Upper lobe of left lung (tissue), 6 donors: ENCODE measurements at regions not wholly inside any gene's neighbourhood (a gene's known extent, or its start where the extent isn't known, plus 50 kb on each side); places are given as distances from the start of the nearest gene placed in this dataset.

Experiments
- ATAC-seq, 2 donors: fragments of 200-7000 bp; cut with Tn5 transposase; one replicate each; pipeline ENCODE4 v1.9.1; 2022; ENCODE audit warnings: mild to moderate bottlenecking in 2 of 2, moderate library complexity in 2 of 2; ENCODE audit not compliant: low FRiP score in 2 of 2
- DNase-seq, 2 donors: peaks; one replicate each; pipeline ENCODE4 v3.0.0-alpha.2; 2019 to 2020
- H3K27ac ChIP-seq, 4 donors: fragments of 200-600 bp; sonication (generic); one replicate each; pipeline ENCODE4 v1.5.1; 2016 to 2019
- H3K27me3 ChIP-seq, 4 donors: fragments of 200-600 bp; sonication (generic); one replicate each; pipeline ENCODE4 v1.5.1; 2017 to 2019
- H3K36me3 ChIP-seq, 4 donors: fragments of 200-600 bp; sonication (generic); one replicate each; pipeline ENCODE4 v1.5.1; 2016 to 2019
- H3K4me1 ChIP-seq, 4 donors: fragments of 200-600 bp; sonication (generic); one replicate each; pipeline ENCODE4 v1.5.1; 2018 to 2019
- H3K4me3 ChIP-seq, 4 donors: fragments of 200-600 bp; sonication (generic); one replicate each; pipeline ENCODE4 v1.5.1; 2017 to 2019; ENCODE audit warnings: mild to moderate bottlenecking in 2 of 4, moderate library complexity in 1 of 4
- H3K9me3 ChIP-seq, 4 donors: fragments of 200-600 bp; sonication (generic); one replicate each; pipeline ENCODE4 v1.5.1; 2018 to 2019
- EP300 ChIP-seq, 4 donors: sonication (generic); formaldehyde crosslinking; IDR thresholded peaks; one replicate each; pipeline ENCODE4 v1.5.1; 2017; ENCODE audit warnings: antibody characterized with exemption in 4 of 4, control low read depth in 2 of 4
- POLR2A ChIP-seq, 4 donors: fragments of 450-650 bp; IDR thresholded peaks; one replicate each; pipeline ENCODE4 v1.5.1; 2016 to 2017; ENCODE audit warnings: antibody characterized with exemption in 4 of 4, mild to moderate bottlenecking in 2 of 4
- POLR2AphosphoS5 ChIP-seq, 2 donors: sonication (generic); formaldehyde crosslinking; IDR thresholded peaks; one replicate each; pipeline ENCODE4 v1.5.1; 2017; ENCODE audit warnings: antibody characterized with exemption in 2 of 2
- WGBS, 2 donors: methylation state at CpG; one replicate each; pipeline ENCODE4 v1.1.5; 2017 to 2018; 5-methylcytosine and 5-hydroxymethylcytosine counted together
- TF ChIP-seq, protein P1 (sequence below), 6 experiments: fragments of 450-650 bp in 4 of 6; fragments of 200-600 bp in 2 of 6; sonication (generic) in 2 of 6; IDR thresholded peaks; one replicate each; pipeline ENCODE4 v1.5.1; 2016 to 2019; ENCODE audit warnings: antibody characterized with exemption in 6 of 6
- donor health status: DM: no; HTN: no; CAD: no; lungs with moderate emphysema.
- donor health status: DM: no; HTN: yes; CAD: no; lungs with severe emphysema.

DNA sequence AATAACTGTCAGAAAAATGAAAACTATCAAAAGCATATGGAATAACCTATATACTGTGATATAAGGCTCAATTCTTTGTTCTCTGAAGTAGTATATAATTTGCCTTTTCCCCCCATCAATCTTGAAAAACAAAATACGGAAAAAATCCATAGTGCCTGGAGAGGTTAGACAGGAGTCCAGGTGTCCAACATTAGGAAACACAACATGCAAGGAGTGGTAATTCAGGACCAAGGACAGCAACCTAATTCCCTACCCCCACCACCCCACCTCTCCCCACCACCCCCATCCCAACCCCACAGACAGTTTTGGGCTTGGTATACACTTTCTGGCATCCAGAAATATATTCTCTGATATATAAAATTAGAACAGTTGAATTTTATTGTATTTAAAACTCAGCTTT lies 55.1 kb upstream of the SLC25A26 start:
- no peaks in the 10 kb centered on the region for H3K4me1 ChIP-seq
- no peaks in the 10 kb centered on the region for H3K27me3 ChIP-seq
- no peaks in the 10 kb centered on the region for H3K36me3 ChIP-seq
- H3K4me3 ChIP-seq: no peak overlapping the region
- WGBS, 2 donors: 64 to 68% methylated on average over 1 of the region's 1 CpG
- no peak overlapping the region for H3K27ac ChIP-seq
- ATAC-seq (no peak), DNase-seq (no peak)
- H3K9me3 ChIP-seq: no peaks in the 10 kb centered on the region
- no peak for TF ChIP-seq POLR2A (IDR thresholded peaks at IDR 0.05)
- no peak for TF ChIP-seq POLR2AphosphoS5 (IDR thresholded peaks at IDR 0.05)
- TF ChIP-seq EP300 (IDR thresholded peaks at IDR 0.05): no peak
- TF ChIP-seq, protein P1, sequence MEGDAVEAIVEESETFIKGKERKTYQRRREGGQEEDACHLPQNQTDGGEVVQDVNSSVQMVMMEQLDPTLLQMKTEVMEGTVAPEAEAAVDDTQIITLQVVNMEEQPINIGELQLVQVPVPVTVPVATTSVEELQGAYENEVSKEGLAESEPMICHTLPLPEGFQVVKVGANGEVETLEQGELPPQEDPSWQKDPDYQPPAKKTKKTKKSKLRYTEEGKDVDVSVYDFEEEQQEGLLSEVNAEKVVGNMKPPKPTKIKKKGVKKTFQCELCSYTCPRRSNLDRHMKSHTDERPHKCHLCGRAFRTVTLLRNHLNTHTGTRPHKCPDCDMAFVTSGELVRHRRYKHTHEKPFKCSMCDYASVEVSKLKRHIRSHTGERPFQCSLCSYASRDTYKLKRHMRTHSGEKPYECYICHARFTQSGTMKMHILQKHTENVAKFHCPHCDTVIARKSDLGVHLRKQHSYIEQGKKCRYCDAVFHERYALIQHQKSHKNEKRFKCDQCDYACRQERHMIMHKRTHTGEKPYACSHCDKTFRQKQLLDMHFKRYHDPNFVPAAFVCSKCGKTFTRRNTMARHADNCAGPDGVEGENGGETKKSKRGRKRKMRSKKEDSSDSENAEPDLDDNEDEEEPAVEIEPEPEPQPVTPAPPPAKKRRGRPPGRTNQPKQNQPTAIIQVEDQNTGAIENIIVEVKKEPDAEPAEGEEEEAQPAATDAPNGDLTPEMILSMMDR (IDR thresholded peaks at IDR 0.05): no peak

DNA sequence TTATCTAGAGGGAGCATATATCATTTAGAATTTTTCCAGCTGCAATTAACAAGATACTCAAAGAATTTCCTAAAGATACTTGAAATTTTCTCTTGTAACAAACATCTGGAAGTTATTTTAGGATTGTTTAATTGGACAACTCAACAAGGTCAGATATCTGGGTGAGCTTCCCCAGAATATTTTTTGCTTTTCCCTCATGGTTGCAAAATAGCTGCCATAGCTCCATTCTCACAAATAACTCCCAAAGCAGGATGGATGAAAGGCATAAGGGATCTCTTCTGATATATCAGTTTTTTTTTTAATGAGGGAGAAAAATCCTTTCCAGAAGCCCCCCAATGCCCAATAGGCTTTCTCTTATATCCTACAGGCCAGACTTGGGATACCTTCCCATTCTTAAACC lies 56.6 kb upstream of the SLC25A26 start:
- Histone ChIP-seq H3K9me3 (no peaks in the 10 kb centered on the region), H3K4me1 (no peaks in the 10 kb centered on the region), H3K27me3 (no peaks in the 10 kb centered on the region), H3K4me3 (no peak overlapping the region), H3K27ac (no peak overlapping the region), H3K36me3 (no peaks in the 10 kb centered on the region)
- DNase-seq: no peak
- TF ChIP-seq POLR2A (IDR thresholded peaks at IDR 0.05) (no peak), EP300 (IDR thresholded peaks at IDR 0.05) (no peak), POLR2AphosphoS5 (IDR thresholded peaks at IDR 0.05) (no peak)
- TF ChIP-seq, protein P1 (IDR thresholded peaks at IDR 0.05): no peak
- no peak for ATAC-seq

DNA sequence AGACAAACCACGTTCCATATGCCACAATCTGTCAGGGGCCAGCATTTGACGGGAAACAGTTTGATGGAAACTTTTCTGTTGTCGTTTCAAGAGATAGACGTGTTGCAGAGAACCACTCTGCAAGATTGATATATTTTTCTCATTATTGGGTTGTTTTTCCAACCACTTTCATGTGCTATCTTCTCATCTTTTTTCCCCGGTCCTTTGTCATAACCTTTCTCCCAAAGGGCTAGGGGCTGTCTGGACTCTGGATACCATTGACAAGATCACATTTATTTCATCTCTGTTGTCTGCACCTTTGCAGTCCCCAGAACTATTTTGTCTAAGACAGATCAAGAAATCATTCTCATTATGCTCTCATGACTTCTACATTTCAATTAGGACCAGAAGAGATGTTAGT lies 57.6 kb upstream of the SLC25A26 start:
- no peaks in the 10 kb centered on the region for H3K9me3 ChIP-seq
- DNase-seq: no peak
- H3K36me3 ChIP-seq: no peaks in the 10 kb centered on the region
- WGBS, 2 donors: 83 to 84% methylated on average over 5 of the region's 5 CpGs
- ATAC-seq: no peak
- no peaks in the 10 kb centered on the region for H3K4me1 ChIP-seq
- TF ChIP-seq, protein P1 (IDR thresholded peaks at IDR 0.05): no peak
- TF ChIP-seq EP300 (IDR thresholded peaks at IDR 0.05): no peak
- TF ChIP-seq POLR2AphosphoS5 (IDR thresholded peaks at IDR 0.05): no peak
- TF ChIP-seq POLR2A (IDR thresholded peaks at IDR 0.05): no peak
- no peak overlapping the region for H3K4me3 ChIP-seq
- no peaks in the 10 kb centered on the region for H3K27me3 ChIP-seq
- no peak overlapping the region for H3K27ac ChIP-seq

DNA sequence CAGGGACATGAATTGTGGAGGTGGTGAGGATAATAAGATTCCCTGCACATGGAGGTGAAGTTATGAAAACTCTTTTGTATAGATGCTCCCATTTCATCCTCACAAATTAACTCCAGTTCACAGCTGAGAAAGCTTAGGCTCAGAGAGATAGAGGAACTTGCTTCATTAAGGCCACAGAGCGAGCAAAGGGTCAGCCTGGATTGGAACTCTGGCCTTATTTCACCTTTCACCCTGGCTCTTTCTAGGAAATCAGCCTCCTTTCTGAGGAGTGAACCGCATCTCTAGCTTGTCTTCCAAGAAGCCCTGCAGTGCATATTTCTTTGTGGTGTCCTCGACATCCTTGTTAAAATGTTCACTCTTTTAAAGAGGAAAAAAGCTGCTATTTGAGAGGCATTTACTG lies 58.0 kb upstream of the SLC25A26 start:
- WGBS, 2 donors: 79 to 82% methylated on average over 3 of the region's 3 CpGs
- Histone ChIP-seq H3K36me3 (no peaks in the 10 kb centered on the region), H3K27me3 (no peaks in the 10 kb centered on the region), H3K4me1 (no peaks in the 10 kb centered on the region), H3K9me3 (no peaks in the 10 kb centered on the region), H3K4me3 (no peak overlapping the region), H3K27ac (no peak overlapping the region)
- no peak for ATAC-seq
- TF ChIP-seq EP300 (IDR thresholded peaks at IDR 0.05) (no peak), POLR2A (IDR thresholded peaks at IDR 0.05) (no peak), POLR2AphosphoS5 (IDR thresholded peaks at IDR 0.05) (no peak)
- TF ChIP-seq, protein P1 (IDR thresholded peaks at IDR 0.05): no peak
- DNase-seq: no peak

DNA sequence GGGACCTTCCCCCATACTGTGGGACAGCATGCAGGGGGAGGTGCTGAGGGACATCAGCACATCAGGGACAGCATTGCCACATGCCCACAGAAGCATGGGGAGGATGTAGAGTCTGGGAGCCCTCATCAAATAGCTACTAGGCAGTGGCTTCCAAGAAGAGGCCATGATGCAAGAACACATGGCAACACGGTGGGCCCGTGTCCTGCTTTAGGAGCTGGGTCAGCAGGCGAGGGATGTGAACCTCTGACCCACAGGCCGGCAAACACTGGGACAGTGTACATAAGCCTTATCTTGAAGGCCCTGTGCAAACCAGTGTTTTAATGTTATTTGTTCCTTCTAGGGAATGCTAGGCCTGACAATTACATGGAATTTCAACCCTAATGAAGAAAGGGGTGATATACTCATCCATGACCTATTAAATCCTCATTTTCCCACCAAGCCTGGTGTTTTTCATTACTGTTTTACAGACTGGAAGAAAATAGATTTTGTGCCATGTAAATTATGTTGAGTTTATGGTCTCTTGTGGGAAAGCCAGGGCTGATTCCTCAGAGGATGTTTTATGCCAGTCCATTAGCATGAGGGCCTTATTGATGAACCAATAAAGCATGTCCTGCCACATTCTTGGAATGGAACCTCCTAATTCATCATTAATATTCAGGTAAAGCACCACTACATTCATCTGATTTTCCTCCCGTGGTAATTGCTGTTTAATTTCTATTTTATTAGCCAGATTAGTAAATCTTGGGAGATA lies 61.7 kb upstream of the SLC25A26 start:
- Histone ChIP-seq H3K36me3 (no peaks in the 10 kb centered on the region), H3K27ac (no peak overlapping the region), H3K4me3 (no peak overlapping the region), H3K9me3 (no peaks in the 10 kb centered on the region), H3K4me1 (no peaks in the 10 kb centered on the region), H3K27me3 (no peaks in the 10 kb centered on the region)
- no peak for ATAC-seq
- DNase-seq: no peak
- 84 to 92% methylated on average over 4 to 5 of the region's 5 CpGs for WGBS, 2 donors
- TF ChIP-seq POLR2A (IDR thresholded peaks at IDR 0.05) (no peak), POLR2AphosphoS5 (IDR thresholded peaks at IDR 0.05) (no peak), EP300 (IDR thresholded peaks at IDR 0.05) (no peak)
- TF ChIP-seq, protein P1 (IDR thresholded peaks at IDR 0.05): no peak
